ENCODE measurements at regions not wholly inside any gene's neighbourhood (a gene's known extent, or its start where the extent isn't known, plus 50 kb on each side); places are given as distances from the start of the nearest gene placed in this dataset.

GRCh38 chr19:20416661-20417060 lies 148.9 kb downstream of the ZNF737 start:
- TF ChIP-seq CTCF (conservative IDR thresholded peaks at IDR 0.05; ENCODE audit: low read depth, low read length) (no peak), CHD1 (IDR thresholded peaks at IDR 0.05; ENCODE audit: low read depth, low read length) (no peak), SMC3 (IDR thresholded peaks at IDR 0.05; ENCODE audit: low read depth, low read length) (no peak)
